HPDE6-E6E7 (cell line): ENCODE measurements at regions not wholly inside any gene's neighbourhood (a gene's known extent, or its start where the extent isn't known, plus 50 kb on each side); places are given as distances from the start of the nearest gene placed in this dataset.
"Not testable (repeated sequence)": the region's sequence is repeated elsewhere in the genome, so short reads cannot be mapped to it uniquely, and the experiment has no call there.

ENCODE experiments used
- DNase-seq: peaks from one replicate; pipeline ENCODE4 v3.0.0; 2011; ENCODE audit warnings: missing footprints; ENCODE audit errors: extremely low spot score

DNA sequence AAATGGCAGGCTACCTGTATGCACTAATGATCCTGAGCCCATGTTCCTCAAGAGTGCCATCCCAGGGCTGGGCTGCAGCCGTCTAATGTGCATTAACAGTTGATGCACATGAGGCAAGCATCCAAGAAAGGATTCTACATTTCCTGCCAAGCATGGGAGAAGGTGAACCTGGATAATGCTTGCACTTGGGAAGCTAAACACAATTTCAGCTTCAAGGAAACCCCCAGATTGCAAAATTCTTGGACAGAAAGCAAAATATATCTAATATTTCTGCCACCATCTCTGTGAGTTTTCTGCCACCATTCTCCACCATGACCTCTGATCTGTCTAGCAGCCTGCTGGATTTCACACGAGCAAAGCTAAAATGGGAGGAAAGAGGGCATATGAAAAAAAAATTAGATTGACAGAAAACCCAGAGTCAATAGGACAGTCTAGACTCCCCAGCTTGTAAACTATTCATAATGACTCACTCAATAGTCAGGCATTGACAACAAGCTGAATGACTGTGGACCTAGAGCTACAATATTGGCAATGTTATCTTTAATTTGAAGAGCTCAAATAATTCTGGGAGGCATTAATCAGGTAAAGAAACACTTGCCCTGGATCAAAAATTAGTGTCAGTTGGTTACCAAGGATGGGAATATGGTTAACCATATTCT, 91.9 kb upstream of the BCL2L14 start:
- DNase-seq: peak; percentile 45

GRCh38 chr12:11980115-11980514, 90.6 kb upstream of the BCL2L14 start:
- DNase-seq: no peak

DNA sequence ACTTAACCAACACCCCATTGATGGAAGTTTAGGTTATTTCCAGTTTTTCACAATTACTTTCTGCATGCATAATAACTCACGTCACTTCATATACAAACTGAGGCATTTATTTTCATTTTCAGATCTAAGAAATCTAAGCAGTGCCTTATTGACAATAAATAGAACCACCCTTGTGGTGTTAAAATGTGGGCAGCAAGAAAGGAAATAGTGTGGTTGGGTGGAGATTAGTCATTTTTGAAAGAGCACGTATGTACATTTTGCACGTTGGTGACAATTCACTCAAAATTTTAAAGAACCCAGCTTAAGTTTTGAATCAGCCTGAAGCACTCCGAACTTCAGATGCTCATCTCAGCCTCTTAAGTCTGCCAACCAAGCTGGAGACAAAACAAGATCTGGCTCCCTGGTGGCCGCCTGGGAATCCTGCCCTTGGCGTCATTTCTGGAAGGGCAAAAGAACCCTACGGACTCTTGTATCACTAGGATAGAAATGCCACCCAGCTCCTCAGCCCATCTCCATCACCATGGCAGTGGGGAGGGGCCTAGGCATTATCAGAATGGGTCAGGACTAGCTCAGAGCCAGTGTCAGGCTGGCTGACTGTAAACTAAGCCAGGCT, 89.5 kb upstream of the BCL2L14 start:
- DNase-seq: no peak

GRCh38 chr12:11984417-11984816, 86.3 kb upstream of the BCL2L14 start:
- DNase-seq: no peak

DNA sequence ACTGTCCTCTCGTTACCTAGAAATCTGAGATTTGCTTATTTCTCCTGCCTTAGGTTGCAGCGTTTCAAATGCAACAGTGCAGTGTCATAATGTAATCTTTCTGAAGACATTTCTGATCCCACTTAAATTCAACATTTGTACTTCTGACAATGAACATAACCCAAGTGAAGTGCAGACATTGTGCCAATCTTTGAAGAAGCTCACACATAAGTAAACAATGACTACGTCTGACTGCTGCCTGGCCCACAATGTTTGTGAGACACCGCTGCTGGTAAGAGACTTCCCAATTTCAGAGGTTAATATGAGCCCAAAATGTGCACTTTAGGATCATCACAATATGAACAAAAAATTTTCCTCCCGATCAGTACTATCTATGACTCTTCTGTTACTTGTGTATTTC, 84.6 kb upstream of the BCL2L14 start:
- no peak for DNase-seq

DNA sequence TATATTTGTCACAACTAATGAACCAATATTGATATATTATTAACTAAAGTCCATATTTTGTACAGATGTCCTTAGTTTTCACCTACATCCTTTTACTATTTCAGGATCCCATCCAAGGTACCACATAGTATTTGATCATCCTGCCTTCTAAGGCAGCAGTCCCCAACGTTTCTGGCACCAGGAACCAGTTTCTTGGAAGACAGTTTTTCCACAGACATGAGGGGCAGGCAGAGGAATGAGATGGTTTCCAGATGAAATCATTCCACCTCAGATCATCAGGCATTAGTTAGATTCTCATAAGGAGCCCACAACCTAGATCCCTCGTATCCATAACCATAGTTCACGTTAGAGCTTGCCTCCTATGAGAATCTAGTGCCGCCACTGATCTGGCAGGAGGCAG, 82.8 kb upstream of the BCL2L14 start:
- no peak for DNase-seq

- DNase-seq: no peak
Observed at GRCh38 chr12:11991604-11992003, 79.1 kb upstream of the BCL2L14 start.

DNA sequence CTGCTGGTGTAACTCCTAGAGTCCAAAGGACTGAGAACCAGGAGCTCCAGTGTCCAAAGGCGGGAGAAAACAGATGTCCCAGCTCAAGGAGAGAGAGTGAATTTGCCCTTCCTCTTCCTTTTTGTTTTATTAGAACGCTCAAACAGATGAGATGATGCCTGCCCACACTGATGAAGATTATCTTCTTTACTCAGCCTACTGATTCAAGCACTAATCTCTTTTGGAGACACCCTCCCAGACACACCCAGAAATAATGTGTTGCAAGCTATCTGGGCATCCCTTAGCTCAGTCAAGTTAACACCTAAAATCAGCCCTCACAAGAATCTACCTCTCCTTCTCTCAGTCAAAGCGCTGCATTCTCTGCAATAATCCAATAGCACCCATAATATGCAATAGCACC, 78.2 kb upstream of the BCL2L14 start:
- no peak for DNase-seq

DNA sequence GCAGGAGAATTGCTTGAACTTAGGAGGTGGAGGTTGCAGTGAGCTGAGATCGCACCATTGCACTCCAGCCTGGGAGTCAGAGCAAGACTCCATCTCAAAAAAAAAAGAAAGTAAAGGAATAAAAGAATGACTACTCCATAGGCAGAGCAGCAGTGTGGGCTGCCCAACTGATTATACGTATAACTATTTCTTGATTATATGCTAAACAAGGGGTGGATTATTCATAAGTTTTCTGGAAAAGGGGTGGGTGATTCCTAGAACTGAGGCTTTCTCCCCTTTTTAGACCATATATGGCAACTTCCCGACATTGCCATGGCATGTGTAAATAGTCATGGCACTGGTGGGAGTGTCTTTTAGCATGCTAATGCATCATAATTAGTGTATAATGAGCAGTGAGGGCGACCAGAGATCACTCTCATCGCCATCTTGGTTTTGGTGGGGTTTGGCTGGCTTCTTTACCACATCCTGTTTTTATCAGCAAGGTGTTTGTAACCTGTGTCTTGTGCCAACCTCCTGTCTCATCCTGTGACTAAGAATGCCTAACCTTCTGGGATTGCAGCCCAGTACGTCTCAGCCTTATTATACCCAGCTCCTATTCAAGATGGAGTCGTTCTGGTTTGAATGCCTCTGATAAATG, 72.3 kb upstream of the BCL2L14 start:
- not testable (repeated sequence) for DNase-seq

GRCh38 chr12:11998944-11999315, 71.8 kb upstream of the BCL2L14 start:
- DNase-seq: no peak

GRCh38 chr12:12003609-12004008, 67.1 kb upstream of the BCL2L14 start:
- DNase-seq: no peak

DNA sequence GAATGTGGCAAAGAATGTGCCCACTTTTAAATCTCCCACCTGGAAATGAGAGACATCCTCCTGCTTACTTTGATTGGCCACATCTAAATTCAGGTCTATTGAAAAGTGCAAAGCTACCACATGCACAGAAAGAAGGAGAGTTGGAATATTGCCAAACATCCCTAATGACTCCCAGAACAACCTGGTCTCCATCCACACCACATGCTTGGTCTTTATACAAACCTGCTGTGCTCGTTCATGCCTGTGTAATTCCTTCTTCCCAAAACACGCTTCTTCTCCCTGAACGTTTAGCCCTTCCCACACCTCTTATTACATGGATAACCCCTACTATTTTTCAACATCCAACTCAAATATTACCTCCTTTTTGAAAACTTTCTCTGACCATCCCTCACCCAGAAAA, 66.2 kb upstream of the BCL2L14 start:
- no peak for DNase-seq

GRCh38 chr12:12007001-12007712, 63.6 kb upstream of the BCL2L14 start:
- DNase-seq: no peak

- no peak for DNase-seq
Observed at GRCh38 chr12:12007713-12008231, 63.0 kb upstream of the BCL2L14 start.

DNA sequence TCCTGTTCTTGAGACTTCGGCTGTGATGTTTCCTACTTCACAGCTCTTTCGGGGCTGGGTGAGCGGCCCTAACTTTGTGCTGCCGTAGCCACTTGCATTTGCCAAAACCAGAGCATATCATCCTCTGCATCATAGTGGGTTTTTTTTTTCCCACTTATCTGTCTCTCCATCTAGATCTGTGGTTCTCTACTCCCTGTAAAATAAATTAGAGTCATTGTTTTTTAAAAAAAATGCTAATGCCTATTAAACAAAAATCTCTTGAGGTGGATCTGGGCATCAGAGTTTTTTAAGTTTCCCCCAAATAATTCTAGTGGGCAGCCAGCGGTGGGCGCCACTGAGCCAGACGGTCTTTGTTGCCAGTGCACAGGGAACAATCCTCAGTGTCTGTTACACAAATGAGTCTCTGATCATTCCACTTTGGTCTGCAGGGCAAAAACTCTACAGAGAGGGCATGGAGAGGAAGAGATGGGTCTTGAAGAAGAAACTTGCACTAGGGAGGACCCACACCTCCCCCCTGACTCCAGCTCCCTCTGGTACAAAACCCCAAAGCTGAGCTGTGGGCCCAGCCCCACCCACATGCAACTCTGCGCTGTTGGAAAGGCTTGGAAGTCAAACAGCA, 62.4 kb upstream of the BCL2L14 start:
- no peak for DNase-seq

DNA sequence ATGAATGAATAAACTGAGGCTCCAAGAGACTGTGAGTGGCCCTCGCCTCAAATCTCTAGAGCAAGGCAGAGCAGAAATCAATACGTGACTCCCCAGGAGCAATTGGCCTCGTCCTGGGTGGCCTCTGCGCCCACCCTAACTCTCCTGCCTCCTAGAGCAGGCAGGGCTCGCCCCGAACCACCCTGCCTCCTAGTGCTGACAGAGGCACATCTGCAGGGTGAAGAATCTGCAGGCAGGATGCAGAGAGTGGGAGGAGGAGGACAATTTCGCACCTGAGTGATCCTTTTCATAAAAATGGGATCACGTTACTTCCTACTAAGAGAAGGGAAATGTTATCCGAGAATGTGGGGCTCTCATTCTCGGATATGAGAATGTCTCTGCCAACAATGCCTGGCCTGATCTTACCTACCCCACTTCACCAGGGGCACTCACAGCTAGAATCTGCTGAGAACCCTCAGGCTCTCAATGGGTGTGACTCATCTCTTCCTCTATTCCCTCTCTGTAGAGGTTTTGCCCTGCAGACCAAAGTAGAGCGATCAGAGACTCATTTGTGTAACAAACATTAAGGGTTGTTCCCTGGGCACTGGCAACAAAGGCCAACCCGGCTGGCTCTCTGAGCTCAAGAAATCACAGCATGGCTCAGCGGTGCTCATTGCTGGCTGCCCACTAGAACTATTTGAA, 61.7 kb upstream of the BCL2L14 start:
- peak; percentile 76 for DNase-seq

- not testable (repeated sequence) for DNase-seq
Observed at GRCh38 chr12:12009749-12010276, 60.9 kb upstream of the BCL2L14 start.

GRCh38 chr12:12010277-12011039, 60.3 kb upstream of the BCL2L14 start:
- DNase-seq: no peak

GRCh38 chr12:12011880-12012260, 58.9 kb upstream of the BCL2L14 start:
- DNase-seq: no peak

GRCh38 chr12:12015073-12015685, 55.6 kb upstream of the BCL2L14 start:
- no peak for DNase-seq
